ENCODE measurements at regions not wholly inside any gene's neighbourhood (a gene's known extent, or its start where the extent isn't known, plus 50 kb on each side); places are given as distances from the start of the nearest gene placed in this dataset.

GRCh38 chr2:236954641-236955040 lies 131.0 kb upstream of the COPS8 start:
- no peak for TF ChIP-seq SP1 (IDR thresholded peaks at IDR 0.05)
- TF ChIP-seq ELF4 (IDR thresholded peaks at IDR 0.05) = no peak
- no peak for TF ChIP-seq TARDBP (IDR thresholded peaks at IDR 0.05)
- no peak for TF ChIP-seq LEF1 (IDR thresholded peaks at IDR 0.05; ENCODE audit: borderline replicate concordance)
- no peak for TF ChIP-seq ARNT (IDR thresholded peaks at IDR 0.05)
- no peak for TF ChIP-seq L3MBTL2 (conservative IDR thresholded peaks at IDR 0.05)
- TF ChIP-seq, protein P1, sequence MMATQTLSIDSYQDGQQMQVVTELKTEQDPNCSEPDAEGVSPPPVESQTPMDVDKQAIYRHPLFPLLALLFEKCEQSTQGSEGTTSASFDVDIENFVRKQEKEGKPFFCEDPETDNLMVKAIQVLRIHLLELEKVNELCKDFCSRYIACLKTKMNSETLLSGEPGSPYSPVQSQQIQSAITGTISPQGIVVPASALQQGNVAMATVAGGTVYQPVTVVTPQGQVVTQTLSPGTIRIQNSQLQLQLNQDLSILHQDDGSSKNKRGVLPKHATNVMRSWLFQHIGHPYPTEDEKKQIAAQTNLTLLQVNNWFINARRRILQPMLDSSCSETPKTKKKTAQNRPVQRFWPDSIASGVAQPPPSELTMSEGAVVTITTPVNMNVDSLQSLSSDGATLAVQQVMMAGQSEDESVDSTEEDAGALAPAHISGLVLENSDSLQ (IDR thresholded peaks at IDR 0.05) = no peak
- TF ChIP-seq CTBP1 (IDR thresholded peaks at IDR 0.05; ENCODE audit: borderline replicate concordance) = no peak
- no peak for TF ChIP-seq SUZ12 (IDR thresholded peaks at IDR 0.05)
- no peak for TF ChIP-seq BHLHE40 (IDR thresholded peaks at IDR 0.05; ENCODE audit: borderline replicate concordance)
- no peak for TF ChIP-seq NFRKB (IDR thresholded peaks at IDR 0.05)
- TF ChIP-seq HDGF (IDR thresholded peaks at IDR 0.05; ENCODE audit: borderline replicate concordance) = no peak
- TF ChIP-seq FOXM1 (IDR thresholded peaks at IDR 0.05; ENCODE audit: borderline replicate concordance) = no peak
- no peak for TF ChIP-seq FOXA1 (IDR thresholded peaks at IDR 0.05)

Data from HEK293T (cell line).